ENCODE measurements at regions not wholly inside any gene's neighbourhood (a gene's known extent, or its start where the extent isn't known, plus 50 kb on each side); places are given as distances from the start of the nearest gene placed in this dataset.

- no peak for TF ChIP-seq CTCF (IDR thresholded peaks at IDR 0.05)
- no peak for TF ChIP-seq POLR2AphosphoS5 (IDR thresholded peaks at IDR 0.05)
Observed at GRCh38 chr21:28776251-28776650, 216.4 kb downstream of the LTN1 start.
